Panc1 (cell line): ENCODE measurements at regions not wholly inside any gene's neighbourhood (a gene's known extent, or its start where the extent isn't known, plus 50 kb on each side); places are given as distances from the start of the nearest gene placed in this dataset.
"Not testable (repeated sequence)": the region's sequence is repeated elsewhere in the genome, so short reads cannot be mapped to it uniquely, and the experiment has no call there.

Source experiments
- ATAC-seq: fragments of 200-7000 bp; cut with Tn5 transposase; 2 replicates; pipeline ENCODE4 v1.9.1; 2020; ENCODE audit warnings: mild to moderate bottlenecking, moderate library complexity
- BruUV-seq: library from RNA; stranded (reverse); fragments of 400-500 nt; replicated peaks from 2 replicates; lab custom pipeline; 2021; lab: Mats Ljungman, UMichigan
- CTCF ChIA-PET: fragments of 300-600 bp; sonication (Branson Sonifier 250); formaldehyde crosslinking; loops from one replicate; lab custom pipeline; 2022; ENCODE audit warnings: antibody characterized with exemption; lab: Charles Lee
- POLR2A ChIA-PET: fragments of 300-600 bp; sonication (Branson Sonifier 250); formaldehyde crosslinking; loops from one replicate; lab custom pipeline; 2022; ENCODE audit warnings: antibody characterized with exemption; lab: Charles Lee
- DNase-seq: peaks from one replicate; pipeline ENCODE4 v3.0.0-alpha.2; 2010; ENCODE audit warnings: low read depth, low spot score
- H3K27ac ChIP-seq: 2 replicates; pipeline ENCODE4 v1.5.1; 2011; ENCODE audit warnings: mild to moderate bottlenecking, low read length, inconsistent platforms
- H3K27me3 ChIP-seq: fragments of 200-500 bp; sonication (Bioruptor generic); 2 replicates; pipeline ENCODE4 v1.6.0; 2014; ENCODE audit warnings: low read length, inconsistent platforms; ENCODE audit not compliant: control insufficient read depth, insufficient read depth
- H3K36me3 ChIP-seq: fragments of 200-500 bp; sonication (Bioruptor generic); 2 replicates; pipeline ENCODE4 v1.5.1; 2014; ENCODE audit warnings: inconsistent platforms, mild to moderate bottlenecking, low read length, moderate library complexity; ENCODE audit not compliant: control insufficient read depth, insufficient read depth
- H3K4me1 ChIP-seq: 2 replicates; pipeline ENCODE4 v1.5.1; 2011; ENCODE audit warnings: inconsistent platforms, mild to moderate bottlenecking, low read length, moderate library complexity; ENCODE audit not compliant: control insufficient read depth, insufficient read depth
- H3K4me3 ChIP-seq, 2 experiments: 2 replicates each; pipeline ENCODE4 v1.5.1; 2011 to 2012; ENCODE audit warnings: low read depth in 2 of 2, low read length in 2 of 2, mild to moderate bottlenecking in 2 of 2, inconsistent platforms in 1 of 2, moderate library complexity in 1 of 2
- H3K9me3 ChIP-seq: fragments of 200-500 bp; sonication (Bioruptor generic); 2 replicates; pipeline ENCODE4 v1.5.1; 2014; ENCODE audit warnings: low read depth, mild to moderate bottlenecking, inconsistent platforms, low read length, moderate library complexity; ENCODE audit not compliant: control insufficient read depth, insufficient read depth
- POLR2AphosphoS5 ChIP-seq: IDR thresholded peaks from 2 replicates; pipeline ENCODE4 v1.6.1; 2012; ENCODE audit warnings: mild to moderate bottlenecking, low read depth, low read length, moderate library complexity
- SIN3A ChIP-seq: IDR thresholded peaks from 2 replicates; pipeline ENCODE4 v1.6.1; 2012; ENCODE audit warnings: low read depth, mild to moderate bottlenecking, low read length, moderate library complexity, borderline replicate concordance; ENCODE audit not compliant: insufficient read depth
- TCF7L2 ChIP-seq: IDR thresholded peaks from 2 replicates; pipeline ENCODE4 v1.6.1; 2011; ENCODE audit warnings: mild to moderate bottlenecking, low read depth, low read length, inconsistent platforms
- in situ Hi-C: cut with HindIII; loops from 2 replicates; pipeline ENCODE4 v1.10.0; 2016; ENCODE audit warnings: low sequenced_read_pairs, low pct_unique_long_range_greater_than_20kb
- intact Hi-C: fragments of 100-400 bp; cut with micrococcal nuclease; formaldehyde crosslinking; loops from one replicate; pipeline ENCODE4 v1.10.0; 2022; ENCODE audit not compliant: unreplicated experiment
- TF ChIP-seq, protein P1 (sequence below), 2 experiments: IDR thresholded peaks; 2 replicates each; pipeline ENCODE4 v1.6.1; 2011 to 2012; ENCODE audit warnings: low read depth in 2 of 2, control low read depth in 1 of 2, low read length in 1 of 2, mild to moderate bottlenecking in 1 of 2, moderate library complexity in 1 of 2; ENCODE audit not compliant: insufficient read depth in 1 of 2
- TF ChIP-seq, protein P2 (sequence below): fragments of 450-650 bp; IDR thresholded peaks from 2 replicates; pipeline ENCODE4 v1.5.1; 2017; ENCODE audit warnings: mild to moderate bottlenecking

DNA sequence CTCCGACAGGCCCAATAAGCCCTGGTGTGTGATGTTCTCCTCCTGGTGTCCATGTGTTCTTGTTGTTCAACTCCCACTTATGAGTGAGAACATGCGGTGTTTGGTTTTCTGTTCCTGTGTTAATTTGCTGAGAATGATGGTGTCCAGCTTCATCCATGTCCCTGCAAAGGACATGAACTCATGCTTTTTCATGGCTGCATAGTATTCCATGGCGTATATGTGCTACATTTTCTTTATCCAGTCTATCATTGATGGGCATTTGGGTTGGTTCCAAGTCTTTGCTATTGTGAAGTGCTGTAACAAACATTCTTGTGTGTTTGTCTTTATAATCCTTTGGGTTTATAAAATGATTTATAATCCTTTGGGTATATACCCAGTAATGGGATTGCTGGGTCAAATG lies 142.1 kb upstream of the DPP10 start:
- H3K27me3 ChIP-seq, H3K9me3 ChIP-seq, POLR2A ChIA-PET, H3K4me1 ChIP-seq, in situ Hi-C loops, H3K36me3 ChIP-seq, intact Hi-C loops, DNase-seq, CTCF ChIA-PET, H3K27ac ChIP-seq, ATAC-seq, BruUV-seq, H3K4me3 ChIP-seq: not testable (repeated sequence)

DNA sequence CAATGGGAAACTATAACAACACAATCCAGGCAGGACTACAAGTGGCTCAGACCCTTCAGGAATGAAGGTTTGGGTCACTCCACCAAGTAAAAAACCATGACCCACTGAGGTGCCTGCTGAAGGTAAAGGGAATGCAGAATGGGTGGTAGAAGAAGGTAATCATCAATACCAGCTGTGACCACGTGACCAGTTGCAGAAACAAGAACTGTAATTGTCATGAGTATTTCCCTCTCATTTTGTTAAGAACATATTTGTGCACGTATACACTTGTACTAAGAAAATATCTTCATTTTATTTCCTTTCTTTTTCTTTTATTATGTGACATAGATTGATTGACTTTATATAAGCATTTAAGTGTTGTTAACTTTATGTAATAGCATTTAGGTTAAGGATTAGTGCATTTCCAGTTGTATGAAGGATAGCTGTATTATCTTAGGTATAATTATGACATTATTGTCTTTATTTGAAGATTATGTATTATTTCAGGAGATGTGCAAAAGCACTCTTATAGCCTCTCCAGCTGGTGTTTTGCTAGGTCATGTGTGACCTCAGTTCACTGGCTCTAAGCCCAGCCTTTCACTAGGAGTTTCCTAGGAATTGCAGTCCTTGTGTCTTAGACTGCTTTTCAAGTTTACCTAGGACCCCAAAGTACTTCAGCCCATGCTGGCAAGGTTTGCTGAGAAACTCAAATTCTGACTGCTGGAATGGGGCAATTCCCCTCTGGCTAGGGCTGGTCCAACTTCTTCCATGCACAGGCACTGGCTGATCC lies 125.7 kb upstream of the DPP10 start:
- ChIA-PET CTCF (no interaction called here), POLR2A (no interaction called here)
- in situ Hi-C loops = no loop called here
- H3K4me1 ChIP-seq = no peaks in the 10 kb centered on the region
- H3K4me3 ChIP-seq = no peak overlapping the region
- H3K27ac ChIP-seq = no peak overlapping the region
- ATAC-seq (no peak), DNase-seq (no peak)
- intact Hi-C loops = no loop called here
- H3K27me3 ChIP-seq = no peaks in the 10 kb centered on the region
- BruUV-seq = no TSS peak
- no peaks in the 10 kb centered on the region for H3K9me3 ChIP-seq
- no peaks in the 10 kb centered on the region for H3K36me3 ChIP-seq
- TF ChIP-seq, protein P1, sequence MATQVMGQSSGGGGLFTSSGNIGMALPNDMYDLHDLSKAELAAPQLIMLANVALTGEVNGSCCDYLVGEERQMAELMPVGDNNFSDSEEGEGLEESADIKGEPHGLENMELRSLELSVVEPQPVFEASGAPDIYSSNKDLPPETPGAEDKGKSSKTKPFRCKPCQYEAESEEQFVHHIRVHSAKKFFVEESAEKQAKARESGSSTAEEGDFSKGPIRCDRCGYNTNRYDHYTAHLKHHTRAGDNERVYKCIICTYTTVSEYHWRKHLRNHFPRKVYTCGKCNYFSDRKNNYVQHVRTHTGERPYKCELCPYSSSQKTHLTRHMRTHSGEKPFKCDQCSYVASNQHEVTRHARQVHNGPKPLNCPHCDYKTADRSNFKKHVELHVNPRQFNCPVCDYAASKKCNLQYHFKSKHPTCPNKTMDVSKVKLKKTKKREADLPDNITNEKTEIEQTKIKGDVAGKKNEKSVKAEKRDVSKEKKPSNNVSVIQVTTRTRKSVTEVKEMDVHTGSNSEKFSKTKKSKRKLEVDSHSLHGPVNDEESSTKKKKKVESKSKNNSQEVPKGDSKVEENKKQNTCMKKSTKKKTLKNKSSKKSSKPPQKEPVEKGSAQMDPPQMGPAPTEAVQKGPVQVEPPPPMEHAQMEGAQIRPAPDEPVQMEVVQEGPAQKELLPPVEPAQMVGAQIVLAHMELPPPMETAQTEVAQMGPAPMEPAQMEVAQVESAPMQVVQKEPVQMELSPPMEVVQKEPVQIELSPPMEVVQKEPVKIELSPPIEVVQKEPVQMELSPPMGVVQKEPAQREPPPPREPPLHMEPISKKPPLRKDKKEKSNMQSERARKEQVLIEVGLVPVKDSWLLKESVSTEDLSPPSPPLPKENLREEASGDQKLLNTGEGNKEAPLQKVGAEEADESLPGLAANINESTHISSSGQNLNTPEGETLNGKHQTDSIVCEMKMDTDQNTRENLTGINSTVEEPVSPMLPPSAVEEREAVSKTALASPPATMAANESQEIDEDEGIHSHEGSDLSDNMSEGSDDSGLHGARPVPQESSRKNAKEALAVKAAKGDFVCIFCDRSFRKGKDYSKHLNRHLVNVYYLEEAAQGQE (IDR thresholded peaks at IDR 0.05; ENCODE audit: insufficient read depth in 1 of 2, low read depth in 2 of 2, low read length in 1 of 2) = no peak
- TF ChIP-seq SIN3A = no peak
- TF ChIP-seq POLR2AphosphoS5 = no peak
- TF ChIP-seq, protein P2, sequence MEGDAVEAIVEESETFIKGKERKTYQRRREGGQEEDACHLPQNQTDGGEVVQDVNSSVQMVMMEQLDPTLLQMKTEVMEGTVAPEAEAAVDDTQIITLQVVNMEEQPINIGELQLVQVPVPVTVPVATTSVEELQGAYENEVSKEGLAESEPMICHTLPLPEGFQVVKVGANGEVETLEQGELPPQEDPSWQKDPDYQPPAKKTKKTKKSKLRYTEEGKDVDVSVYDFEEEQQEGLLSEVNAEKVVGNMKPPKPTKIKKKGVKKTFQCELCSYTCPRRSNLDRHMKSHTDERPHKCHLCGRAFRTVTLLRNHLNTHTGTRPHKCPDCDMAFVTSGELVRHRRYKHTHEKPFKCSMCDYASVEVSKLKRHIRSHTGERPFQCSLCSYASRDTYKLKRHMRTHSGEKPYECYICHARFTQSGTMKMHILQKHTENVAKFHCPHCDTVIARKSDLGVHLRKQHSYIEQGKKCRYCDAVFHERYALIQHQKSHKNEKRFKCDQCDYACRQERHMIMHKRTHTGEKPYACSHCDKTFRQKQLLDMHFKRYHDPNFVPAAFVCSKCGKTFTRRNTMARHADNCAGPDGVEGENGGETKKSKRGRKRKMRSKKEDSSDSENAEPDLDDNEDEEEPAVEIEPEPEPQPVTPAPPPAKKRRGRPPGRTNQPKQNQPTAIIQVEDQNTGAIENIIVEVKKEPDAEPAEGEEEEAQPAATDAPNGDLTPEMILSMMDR = no peak
- no peak for TF ChIP-seq TCF7L2

DNA sequence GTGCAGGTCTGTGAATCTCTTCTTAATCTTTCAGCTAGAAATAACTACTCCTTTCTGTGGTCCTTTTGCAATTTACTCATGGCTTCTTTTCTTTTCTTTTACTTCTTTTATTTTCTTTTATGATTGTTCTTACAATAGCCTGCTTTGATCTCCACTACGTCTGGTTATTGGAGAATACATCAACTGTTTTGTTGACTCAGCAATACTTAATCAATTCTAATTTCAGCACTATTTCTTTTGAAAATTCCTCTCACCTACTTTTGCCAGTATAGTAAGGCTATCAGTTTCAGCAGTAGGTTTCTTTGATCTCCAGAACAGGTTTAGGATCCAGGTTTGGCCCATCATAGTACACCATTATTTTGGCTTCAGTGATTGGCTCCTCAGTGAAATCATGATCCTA lies 111.8 kb upstream of the DPP10 start:
- Histone ChIP-seq H3K9me3 (no peaks in the 10 kb centered on the region), H3K27me3 (no peaks in the 10 kb centered on the region), H3K4me3 (no peak overlapping the region), H3K4me1 (no peaks in the 10 kb centered on the region), H3K36me3 (no peaks in the 10 kb centered on the region), H3K27ac (no peak overlapping the region)
- intact Hi-C loops (no loop called here), in situ Hi-C loops (no loop called here)
- ChIA-PET CTCF (no interaction called here), POLR2A (no interaction called here)
- BruUV-seq = no TSS peak
- no peak for TF ChIP-seq TCF7L2
- no peak for TF ChIP-seq SIN3A
- TF ChIP-seq, protein P1 (IDR thresholded peaks at IDR 0.05; ENCODE audit: insufficient read depth in 1 of 2, low read depth in 2 of 2, low read length in 1 of 2) = no peak
- TF ChIP-seq POLR2AphosphoS5 = no peak
- TF ChIP-seq, protein P2 = no peak
- DNase-seq = no peak
- ATAC-seq = no peak
